H1 (cell line): ENCODE measurements at regions not wholly inside any gene's neighbourhood (a gene's known extent, or its start where the extent isn't known, plus 50 kb on each side); places are given as distances from the start of the nearest gene placed in this dataset.

Experiments
- KDM4A ChIP-seq: IDR thresholded peaks from one replicate; pipeline ENCODE4 v1.7.1; 2012; ENCODE audit warnings: low read depth, mild to moderate bottlenecking, moderate library complexity, low read length, inconsistent platforms; ENCODE audit not compliant: severe bottlenecking
- TF ChIP-seq, protein P1 (sequence below): IDR thresholded peaks from 2 replicates; pipeline ENCODE4 v1.6.1; 2012; ENCODE audit warnings: low read length, inconsistent platforms

DNA sequence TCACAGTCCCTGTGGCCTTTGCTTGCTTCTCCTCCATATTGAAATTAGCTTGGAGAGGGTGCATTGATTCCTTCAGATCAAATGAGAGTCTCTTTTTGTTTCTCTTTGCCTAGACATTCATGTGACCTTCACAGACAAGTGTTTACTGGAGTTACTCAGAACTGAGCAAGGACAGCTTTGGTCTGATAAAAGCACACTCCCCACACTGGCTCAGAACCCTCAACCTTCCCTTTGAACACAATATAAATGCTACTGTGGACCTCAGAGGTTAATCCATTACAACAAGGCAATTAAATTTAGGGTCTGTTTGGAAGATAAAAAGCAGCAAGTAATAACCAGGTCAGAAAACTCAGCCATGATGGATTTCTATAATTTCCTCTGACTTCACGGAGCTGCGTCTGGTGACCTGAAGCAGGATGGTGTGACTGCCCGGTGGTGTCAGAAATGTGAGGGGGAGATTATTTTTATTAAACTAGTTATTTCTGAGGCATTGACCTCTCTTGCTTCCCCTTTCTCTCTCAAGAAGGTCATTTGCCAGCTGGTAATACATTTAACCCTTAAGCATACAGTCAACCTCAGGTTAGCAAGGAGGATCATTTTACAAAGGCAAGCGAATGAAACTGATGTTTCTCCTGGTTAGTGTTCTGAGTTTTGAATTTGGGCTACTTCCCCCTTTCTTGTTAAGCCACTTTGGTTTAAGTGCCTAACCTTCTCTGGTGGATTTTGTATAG, 208.2 kb downstream of the CLIC5 start (continued):
- TF ChIP-seq, protein P1, sequence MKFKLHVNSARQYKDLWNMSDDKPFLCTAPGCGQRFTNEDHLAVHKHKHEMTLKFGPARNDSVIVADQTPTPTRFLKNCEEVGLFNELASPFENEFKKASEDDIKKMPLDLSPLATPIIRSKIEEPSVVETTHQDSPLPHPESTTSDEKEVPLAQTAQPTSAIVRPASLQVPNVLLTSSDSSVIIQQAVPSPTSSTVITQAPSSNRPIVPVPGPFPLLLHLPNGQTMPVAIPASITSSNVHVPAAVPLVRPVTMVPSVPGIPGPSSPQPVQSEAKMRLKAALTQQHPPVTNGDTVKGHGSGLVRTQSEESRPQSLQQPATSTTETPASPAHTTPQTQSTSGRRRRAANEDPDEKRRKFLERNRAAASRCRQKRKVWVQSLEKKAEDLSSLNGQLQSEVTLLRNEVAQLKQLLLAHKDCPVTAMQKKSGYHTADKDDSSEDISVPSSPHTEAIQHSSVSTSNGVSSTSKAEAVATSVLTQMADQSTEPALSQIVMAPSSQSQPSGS, result no peak
- TF ChIP-seq KDM4A, result no peak
